ENCODE measurements at regions not wholly inside any gene's neighbourhood (a gene's known extent, or its start where the extent isn't known, plus 50 kb on each side); places are given as distances from the start of the nearest gene placed in this dataset.
A peak's percentile ranks its signal among the peaks of the same experiment; 100 is the strongest.

DNA sequence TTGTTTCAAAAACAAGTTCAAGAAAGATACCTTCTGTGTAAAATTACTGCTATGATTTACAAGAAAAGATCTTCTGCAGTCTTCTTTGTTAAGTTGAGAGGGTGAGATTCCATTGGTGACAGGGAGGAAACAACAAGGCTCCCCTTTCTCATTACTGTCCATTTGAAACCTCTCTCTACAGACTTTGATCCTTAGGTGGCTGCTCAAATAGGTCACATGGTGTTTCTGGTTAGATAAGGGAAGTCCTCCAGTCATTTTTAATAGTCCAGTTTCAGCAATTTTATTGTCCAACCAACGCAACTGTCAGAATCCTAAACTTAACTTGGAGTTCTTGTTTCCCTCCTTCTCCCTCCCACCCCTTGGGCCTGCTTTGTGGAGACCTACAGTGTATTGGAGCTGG is 390.4 kb downstream of the EFNB2 start:
- ChIA-PET CTCF (no interaction called here), POLR2A (ENCODE audit: unreplicated experiment) (interaction anchor here (0.6 kb wide), 1 partner anchor 41 kb away, joined by 4 read pairs; no protein-coding TSS in a partner anchor)
- Histone ChIP-seq H3K4me3 (ENCODE audit: low read length) (no peak overlapping the region), H3K36me3 (ENCODE audit: low read depth, low read length) (no peaks in the 10 kb centered on the region), H3K27ac (ENCODE audit: low read length) (peak overlapping the region; percentile 88), H3K4me1 (ENCODE audit: insufficient read depth, low read length) (peaks cover 41% of the 10 kb centered on the region), H4K20me1 (ENCODE audit: low read length) (no peaks in the 10 kb centered on the region), H3K9ac (ENCODE audit: low read length) (peak overlapping the region; percentile 24; the same call in 1 of the 2 replicates), H3K9me2 (replicated peaks; ENCODE audit: low read length) (no peaks in the 10 kb centered on the region), H3K4me2 (ENCODE audit: low read length) (peak overlapping the region; percentile 55), H2AFZ (ENCODE audit: low read length) (no peak overlapping the region), H3K9me3 (ENCODE audit: low read length) (no peaks in the 10 kb centered on the region), H3K27me3 (ENCODE audit: low read length) (no peaks in the 10 kb centered on the region), H3F3A (ENCODE audit: low read length, unreplicated experiment) (no peaks in the 10 kb centered on the region), H3K79me2 (ENCODE audit: low read length) (no peaks in the 10 kb centered on the region)
- no TSS peak for BruUV-seq (replicated peaks)
- intact Hi-C loops (cut with micrococcal nuclease), result loop anchor here (2.0 to 10.0 kb wide), 3 partner anchors 48 to 388 kb away; no protein-coding TSS in a partner anchor
- no peak for DNase-seq
- TF ChIP-seq EZH2phosphoT487 (IDR thresholded peaks at IDR 0.05; ENCODE audit: borderline replicate concordance, low read length) (no peak), EZH2 (IDR thresholded peaks at IDR 0.05; ENCODE audit: low read length, unreplicated experiment) (no peak)
- TF ChIP-seq, protein P1, sequence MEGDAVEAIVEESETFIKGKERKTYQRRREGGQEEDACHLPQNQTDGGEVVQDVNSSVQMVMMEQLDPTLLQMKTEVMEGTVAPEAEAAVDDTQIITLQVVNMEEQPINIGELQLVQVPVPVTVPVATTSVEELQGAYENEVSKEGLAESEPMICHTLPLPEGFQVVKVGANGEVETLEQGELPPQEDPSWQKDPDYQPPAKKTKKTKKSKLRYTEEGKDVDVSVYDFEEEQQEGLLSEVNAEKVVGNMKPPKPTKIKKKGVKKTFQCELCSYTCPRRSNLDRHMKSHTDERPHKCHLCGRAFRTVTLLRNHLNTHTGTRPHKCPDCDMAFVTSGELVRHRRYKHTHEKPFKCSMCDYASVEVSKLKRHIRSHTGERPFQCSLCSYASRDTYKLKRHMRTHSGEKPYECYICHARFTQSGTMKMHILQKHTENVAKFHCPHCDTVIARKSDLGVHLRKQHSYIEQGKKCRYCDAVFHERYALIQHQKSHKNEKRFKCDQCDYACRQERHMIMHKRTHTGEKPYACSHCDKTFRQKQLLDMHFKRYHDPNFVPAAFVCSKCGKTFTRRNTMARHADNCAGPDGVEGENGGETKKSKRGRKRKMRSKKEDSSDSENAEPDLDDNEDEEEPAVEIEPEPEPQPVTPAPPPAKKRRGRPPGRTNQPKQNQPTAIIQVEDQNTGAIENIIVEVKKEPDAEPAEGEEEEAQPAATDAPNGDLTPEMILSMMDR (conservative IDR thresholded peaks at IDR 0.05; ENCODE audit: low read depth, low read length), result no peak
- no peak for ATAC-seq

DNA sequence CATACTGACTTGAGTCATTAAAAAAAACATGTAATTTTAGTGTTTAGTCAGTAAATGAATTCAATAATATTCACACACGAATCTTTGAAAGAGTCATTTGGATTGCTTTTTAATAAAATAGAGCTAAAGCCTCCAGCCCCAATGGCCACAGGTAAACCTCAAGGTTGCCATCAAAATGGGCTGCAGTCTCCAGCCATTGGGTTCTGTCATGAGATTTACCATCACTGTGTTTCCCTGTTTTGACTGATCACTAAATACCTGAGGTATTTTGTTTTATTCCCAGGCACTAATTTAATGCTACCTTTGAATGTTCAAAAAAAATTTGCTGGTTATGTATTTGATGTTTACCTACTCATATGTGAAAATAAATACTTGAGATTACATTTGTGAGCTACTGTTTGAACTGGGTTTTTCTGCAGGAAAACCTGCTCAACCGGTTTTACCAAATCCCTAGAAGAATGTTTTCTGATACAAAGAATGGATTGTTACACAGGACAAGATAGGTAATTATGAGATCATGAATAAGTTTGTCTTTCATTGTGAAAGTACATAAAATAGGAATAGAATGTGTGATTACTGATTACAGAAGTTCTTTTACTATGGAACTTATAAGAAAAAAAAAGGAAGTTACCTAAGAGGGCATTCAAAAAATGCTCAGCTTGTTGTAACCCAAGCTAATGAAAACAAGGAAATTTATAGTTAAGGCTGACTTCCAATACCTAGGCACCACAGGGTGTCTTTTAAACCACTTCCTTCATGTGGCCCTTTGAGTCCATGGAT is 391.3 kb downstream of the EFNB2 start:
- Histone ChIP-seq H3K9ac (ENCODE audit: low read length) (peak overlapping the region; percentile 24; the same call in 1 of the 2 replicates), H3K9me3 (ENCODE audit: low read length) (no peaks in the 10 kb centered on the region), H3K27me3 (ENCODE audit: low read length) (no peaks in the 10 kb centered on the region), H2AFZ (ENCODE audit: low read length) (no peak overlapping the region), H3K79me2 (ENCODE audit: low read length) (no peaks in the 10 kb centered on the region), H3K4me3 (ENCODE audit: low read length) (no peak overlapping the region), H3F3A (ENCODE audit: low read length, unreplicated experiment) (no peaks in the 10 kb centered on the region), H3K27ac (ENCODE audit: low read length) (peak overlapping the region; percentile 88), H3K4me2 (ENCODE audit: low read length) (peak overlapping the region; percentile 55), H4K20me1 (ENCODE audit: low read length) (no peaks in the 10 kb centered on the region), H3K36me3 (ENCODE audit: low read depth, low read length) (no peaks in the 10 kb centered on the region), H3K9me2 (replicated peaks; ENCODE audit: low read length) (no peaks in the 10 kb centered on the region), H3K4me1 (ENCODE audit: insufficient read depth, low read length) (peaks cover 41% of the 10 kb centered on the region)
- DNase-seq (peak; percentile 88), ATAC-seq (peak; percentile 48)
- no peak for TF ChIP-seq EZH2phosphoT487 (IDR thresholded peaks at IDR 0.05; ENCODE audit: borderline replicate concordance, low read length)
- TF ChIP-seq EZH2 (IDR thresholded peaks at IDR 0.05; ENCODE audit: low read length, unreplicated experiment), result no peak
- intact Hi-C loops (cut with micrococcal nuclease), result loop anchor here (2.0 to 10.0 kb wide), 3 partner anchors 47 to 389 kb away; no protein-coding TSS in a partner anchor
- POLR2A ChIA-PET (ENCODE audit: unreplicated experiment), result interaction anchor here (0.6 kb wide), 3 partner anchors 12 to 331 kb away, joined by 3 to 4 read pairs (median 4); no protein-coding TSS in a partner anchor
- BruUV-seq (replicated peaks), result no TSS peak
- CTCF ChIA-PET, result interaction anchor here (0.6 kb wide), 2 partner anchors 1609 to 1712 kb away, joined by 3 to 26 read pairs; no protein-coding TSS in a partner anchor

DNA sequence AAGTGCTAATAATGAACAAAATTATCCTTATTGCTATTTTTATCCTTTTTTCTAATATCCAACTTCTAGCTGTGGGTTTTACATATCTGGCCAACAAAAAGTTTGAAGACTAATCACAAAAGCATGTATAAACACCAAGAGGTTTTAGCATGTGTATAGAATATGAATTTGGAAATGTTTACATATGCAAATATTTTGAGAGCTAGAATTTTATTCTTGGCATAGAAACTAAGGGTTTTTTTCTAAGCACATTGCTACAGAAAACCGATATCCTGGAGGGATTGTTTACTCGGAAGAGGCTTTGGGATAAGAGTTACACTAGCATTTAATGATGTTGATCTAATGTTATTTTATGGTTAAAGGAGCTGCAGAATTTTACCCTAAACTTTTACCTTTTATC is 392.1 kb downstream of the EFNB2 start:
- no peaks in the 10 kb centered on the region for H3K79me2 ChIP-seq (ENCODE audit: low read length)
- ChIA-PET POLR2A (ENCODE audit: unreplicated experiment) (no interaction called here), CTCF (interaction anchor here (0.7 kb wide), 1 partner anchor 126 kb away, joined by 11 read pairs; no protein-coding TSS in a partner anchor)
- H3K9ac ChIP-seq (ENCODE audit: low read length), result no peak overlapping the region
- H3K4me2 ChIP-seq (ENCODE audit: low read length), result 0 out of 2 replicates have a peak overlapping the region, but pooled peaks have one; percentile 23
- no peaks in the 10 kb centered on the region for H3K36me3 ChIP-seq (ENCODE audit: low read depth, low read length)
- DNase-seq, result peak; percentile 65
- intact Hi-C loops (cut with micrococcal nuclease), result loop anchor here (10.0 kb wide), 1 partner anchor 231 kb away; no protein-coding TSS in a partner anchor
- H3K4me1 ChIP-seq (ENCODE audit: insufficient read depth, low read length), result peaks cover 42% of the 10 kb centered on the region
- no peaks in the 10 kb centered on the region for H3F3A ChIP-seq (ENCODE audit: low read length, unreplicated experiment)
- ATAC-seq, result peak; percentile 60
- TF ChIP-seq EZH2 (IDR thresholded peaks at IDR 0.05; ENCODE audit: low read length, unreplicated experiment), result no peak
- no peak for TF ChIP-seq EZH2phosphoT487 (IDR thresholded peaks at IDR 0.05; ENCODE audit: borderline replicate concordance, low read length)
- TF ChIP-seq, protein P1 (conservative IDR thresholded peaks at IDR 0.05; ENCODE audit: low read depth, low read length), result no peak
- H3K4me3 ChIP-seq (ENCODE audit: low read length), result no peak overlapping the region
- no peaks in the 10 kb centered on the region for H3K9me2 ChIP-seq (replicated peaks; ENCODE audit: low read length)
- H2AFZ ChIP-seq (ENCODE audit: low read length), result no peak overlapping the region
- BruUV-seq (replicated peaks), result no TSS peak
- H4K20me1 ChIP-seq (ENCODE audit: low read length), result no peaks in the 10 kb centered on the region
- no peaks in the 10 kb centered on the region for H3K27me3 ChIP-seq (ENCODE audit: low read length)
- peak overlapping the region; percentile 88; the same call in 1 of the 2 replicates for H3K27ac ChIP-seq (ENCODE audit: low read length)
- H3K9me3 ChIP-seq (ENCODE audit: low read length), result no peaks in the 10 kb centered on the region
